Neural cell (in vitro differentiated cells): ENCODE measurements at regions not wholly inside any gene's neighbourhood (a gene's known extent, or its start where the extent isn't known, plus 50 kb on each side); places are given as distances from the start of the nearest gene placed in this dataset.
A peak's percentile ranks its signal among the peaks of the same experiment; 100 is the strongest.

ENCODE experiments used
- H2AFZ ChIP-seq: fragments of 200-600, 300-800 bp; sonication (generic), shearing (Covaris generic); 2 replicates; pipeline ENCODE4 v1.6.0; 2014; ENCODE audit warnings: low read depth, mild to moderate bottlenecking, antibody characterized with exemption, low read length, moderate library complexity
- H3F3A ChIP-seq: fragments of 200-600 bp; shearing (Covaris generic); 2 replicates; pipeline ENCODE4 v1.6.1; 2016; ENCODE audit warnings: mild to moderate bottlenecking, moderate library complexity, mixed read lengths, antibody characterized with exemption, low read length; ENCODE audit not compliant: insufficient read depth, poor library complexity, severe bottlenecking
- H3K27ac ChIP-seq: fragments of 200-600, 300-800 bp; sonication (generic), shearing (Covaris generic); 2 replicates; pipeline ENCODE4 v1.5.1; 2014; ENCODE audit warnings: mild to moderate bottlenecking, low read length, moderate library complexity
- H3K27me3 ChIP-seq: fragments of 300-800, 200-600 bp; sonication (generic), shearing (Covaris generic); 2 replicates; pipeline ENCODE4 v1.6.0; 2014; ENCODE audit warnings: mild to moderate bottlenecking, low read depth, low read length, moderate library complexity; ENCODE audit not compliant: insufficient read depth
- H3K36me3 ChIP-seq: fragments of 300-800, 200-600 bp; sonication (generic), shearing (Covaris generic); 2 replicates; pipeline ENCODE4 v1.5.1; 2014; ENCODE audit warnings: mild to moderate bottlenecking, antibody characterized with exemption, low read length, moderate library complexity; ENCODE audit not compliant: insufficient read depth
- H3K4me2 ChIP-seq: fragments of 300-800, 200-600 bp; sonication (generic), shearing (Covaris generic); 2 replicates; pipeline ENCODE4 v1.6.0; 2014; ENCODE audit warnings: mild to moderate bottlenecking, low read length
- H3K4me3 ChIP-seq: fragments of 300-800, 200-600 bp; sonication (generic), shearing (Covaris generic); 2 replicates; pipeline ENCODE4 v1.5.1; 2014; ENCODE audit warnings: mild to moderate bottlenecking, low read length, moderate library complexity
- H3K79me2 ChIP-seq: fragments of 200-600 bp; shearing (Covaris generic); replicated peaks from 2 replicates; pipeline ENCODE4 v1.6.0; 2014; ENCODE audit warnings: mild to moderate bottlenecking, low read length, moderate library complexity; ENCODE audit not compliant: insufficient read depth
- H3K9ac ChIP-seq: fragments of 300-800, 200-600 bp; sonication (generic), shearing (Covaris generic); 2 replicates; pipeline ENCODE4 v1.6.1; 2016; ENCODE audit warnings: mild to moderate bottlenecking, low read length, mixed read lengths
- H3K9me2 ChIP-seq: fragments of 200-600 bp; shearing (Covaris generic); 2 replicates; pipeline ENCODE4 v1.6.1; 2016; ENCODE audit warnings: mild to moderate bottlenecking, low read length, mixed read lengths; ENCODE audit not compliant: insufficient read depth
- H3K9me3 ChIP-seq: fragments of 200-600, 300-800 bp; sonication (generic), shearing (Covaris generic); 2 replicates; pipeline ENCODE4 v1.6.1; 2016; ENCODE audit warnings: mild to moderate bottlenecking, mixed run types, low read length, moderate library complexity, mixed read lengths
- H4K20me1 ChIP-seq: fragments of 200-600 bp; shearing (Covaris generic); 2 replicates; pipeline ENCODE4 v1.6.1; 2016; ENCODE audit warnings: mild to moderate bottlenecking, mixed run types; ENCODE audit not compliant: insufficient read depth
- EP300 ChIP-seq: fragments of 450-650 bp; conservative IDR thresholded peaks from 2 replicates; pipeline ENCODE4 v1.6.1; 2014; ENCODE audit warnings: antibody characterized with exemption, mild to moderate bottlenecking, moderate library complexity; ENCODE audit not compliant: poor library complexity, severe bottlenecking
- EZH2 ChIP-seq: fragments of 200-600, 300-800 bp; shearing (Covaris generic), sonication (generic); IDR thresholded peaks from 2 replicates; pipeline ENCODE4 v1.6.1; 2014; ENCODE audit warnings: antibody characterized with exemption, low read length, borderline replicate concordance, mild to moderate bottlenecking; ENCODE audit not compliant: insufficient read depth, poor library complexity, severe bottlenecking
- MXI1 ChIP-seq: fragments of 450-650 bp; conservative IDR thresholded peaks from 2 replicates; pipeline ENCODE4 v1.6.1; 2014; ENCODE audit warnings: antibody characterized with exemption, mild to moderate bottlenecking; ENCODE audit not compliant: poor library complexity, severe bottlenecking
- POLR2AphosphoS5 ChIP-seq: IDR thresholded peaks from 2 replicates; pipeline ENCODE4 v1.6.1; 2012
- RAD21 ChIP-seq: fragments of 450-650 bp; conservative IDR thresholded peaks from 2 replicates; pipeline ENCODE4 v1.6.1; 2014; ENCODE audit warnings: antibody characterized with exemption, mild to moderate bottlenecking, moderate library complexity
- REST ChIP-seq: IDR thresholded peaks from 2 replicates; pipeline ENCODE4 v1.6.1; 2012; ENCODE audit warnings: borderline replicate concordance
- SMC3 ChIP-seq: fragments of 450-650 bp; conservative IDR thresholded peaks from 2 replicates; pipeline ENCODE4 v1.6.1; 2014; ENCODE audit warnings: antibody characterized with exemption, mild to moderate bottlenecking, moderate library complexity; ENCODE audit not compliant: poor library complexity
- TAF1 ChIP-seq: IDR thresholded peaks from 2 replicates; pipeline ENCODE4 v1.6.1; 2012; ENCODE audit warnings: low read depth
- TF ChIP-seq, protein P1 (sequence below): fragments of 450-650 bp; IDR thresholded peaks from 2 replicates; pipeline ENCODE4 v1.5.1; 2014; ENCODE audit warnings: antibody characterized with exemption, mild to moderate bottlenecking, moderate library complexity; ENCODE audit not compliant: poor library complexity, severe bottlenecking

GRCh38 chr1:239733995-239734394 is 347.6 kb downstream of the CHRM3 start:
- Histone ChIP-seq H3K27me3 (no peaks in the 10 kb centered on the region), H3K27ac (no peak overlapping the region), H3K79me2 (no peaks in the 10 kb centered on the region), H3K4me2 (no peak overlapping the region), H3K9me3 (no peaks in the 10 kb centered on the region), H2AFZ (no peak overlapping the region), H4K20me1 (no peaks in the 10 kb centered on the region), H3K36me3 (no peaks in the 10 kb centered on the region), H3F3A (no peaks in the 10 kb centered on the region), H3K9ac (no peak overlapping the region), H3K4me3 (no peak overlapping the region), H3K9me2 (no peaks in the 10 kb centered on the region)
- TF ChIP-seq TAF1 (no peak), SMC3 (no peak), POLR2AphosphoS5 (peak; percentile 57), EZH2 (no peak), REST (peak; percentile 56), EP300 (peak; percentile 25), MXI1 (no peak), RAD21 (no peak)
- TF ChIP-seq, protein P1, sequence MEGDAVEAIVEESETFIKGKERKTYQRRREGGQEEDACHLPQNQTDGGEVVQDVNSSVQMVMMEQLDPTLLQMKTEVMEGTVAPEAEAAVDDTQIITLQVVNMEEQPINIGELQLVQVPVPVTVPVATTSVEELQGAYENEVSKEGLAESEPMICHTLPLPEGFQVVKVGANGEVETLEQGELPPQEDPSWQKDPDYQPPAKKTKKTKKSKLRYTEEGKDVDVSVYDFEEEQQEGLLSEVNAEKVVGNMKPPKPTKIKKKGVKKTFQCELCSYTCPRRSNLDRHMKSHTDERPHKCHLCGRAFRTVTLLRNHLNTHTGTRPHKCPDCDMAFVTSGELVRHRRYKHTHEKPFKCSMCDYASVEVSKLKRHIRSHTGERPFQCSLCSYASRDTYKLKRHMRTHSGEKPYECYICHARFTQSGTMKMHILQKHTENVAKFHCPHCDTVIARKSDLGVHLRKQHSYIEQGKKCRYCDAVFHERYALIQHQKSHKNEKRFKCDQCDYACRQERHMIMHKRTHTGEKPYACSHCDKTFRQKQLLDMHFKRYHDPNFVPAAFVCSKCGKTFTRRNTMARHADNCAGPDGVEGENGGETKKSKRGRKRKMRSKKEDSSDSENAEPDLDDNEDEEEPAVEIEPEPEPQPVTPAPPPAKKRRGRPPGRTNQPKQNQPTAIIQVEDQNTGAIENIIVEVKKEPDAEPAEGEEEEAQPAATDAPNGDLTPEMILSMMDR: no peak

- H3K9ac ChIP-seq: no peak overlapping the region
- H3K36me3 ChIP-seq: no peaks in the 10 kb centered on the region
- no peak overlapping the region for H3K4me2 ChIP-seq
- no peaks in the 10 kb centered on the region for H4K20me1 ChIP-seq
- no peak overlapping the region for H3K4me3 ChIP-seq
- no peaks in the 10 kb centered on the region for H3F3A ChIP-seq
- H3K27me3 ChIP-seq: no peaks in the 10 kb centered on the region
- no peaks in the 10 kb centered on the region for H3K9me2 ChIP-seq
- TF ChIP-seq TAF1 (no peak), RAD21 (no peak), EZH2 (no peak)
- TF ChIP-seq, protein P1: no peak
- no peaks in the 10 kb centered on the region for H3K9me3 ChIP-seq
- H2AFZ ChIP-seq: no peak overlapping the region
- no peaks in the 10 kb centered on the region for H3K79me2 ChIP-seq
- H3K27ac ChIP-seq: no peak overlapping the region
These were observed 348.7 kb downstream of the CHRM3 start for GRCh38 chr1:239735111-239735510.
